AG04450 (cell line): ENCODE measurements at regions not wholly inside any gene's neighbourhood (a gene's known extent, or its start where the extent isn't known, plus 50 kb on each side); places are given as distances from the start of the nearest gene placed in this dataset.

Source experiments
- CTCF ChIA-PET: fragments of 300-600, 350-600 bp; formaldehyde crosslinking; extraction: SDS; loops from one replicate; lab custom pipeline; 2022; ENCODE audit warnings: antibody characterized with exemption, inconsistent platforms; lab: Charles Lee
- POLR2A ChIA-PET: fragments of 350-600 bp; formaldehyde crosslinking; extraction: SDS; loops from one replicate; lab custom pipeline; 2021; ENCODE audit warnings: antibody characterized with exemption, inconsistent platforms; lab: Yijun Ruan, JAX
- DNase-seq: peaks from one replicate; pipeline ENCODE4 v3.0.0-alpha.2; 2011; ENCODE audit warnings: low read depth, low spot score
- H3K27ac ChIP-seq: one replicate; pipeline ENCODE4 v1.5.1; 2012; ENCODE audit warnings: low read depth, low read length, control low read depth
- H3K27me3 ChIP-seq: one replicate; pipeline ENCODE4 v1.6.0; 2012; ENCODE audit warnings: low read length; ENCODE audit not compliant: control insufficient read depth, insufficient read depth
- H3K4me3 ChIP-seq: 2 replicates; pipeline ENCODE4 v1.5.1; 2011; ENCODE audit warnings: mild to moderate bottlenecking, low read depth, low read length, control low read depth
- H3K9me3 ChIP-seq: 2 replicates; pipeline ENCODE4 v1.5.1; 2012; ENCODE audit warnings: low read length; ENCODE audit not compliant: control insufficient read depth, insufficient read depth
- TF ChIP-seq, protein P1 (sequence below): IDR thresholded peaks from 2 replicates; pipeline ENCODE4 v1.5.1; 2011; ENCODE audit warnings: low read depth, low read length, control low read depth, inconsistent platforms

DNA sequence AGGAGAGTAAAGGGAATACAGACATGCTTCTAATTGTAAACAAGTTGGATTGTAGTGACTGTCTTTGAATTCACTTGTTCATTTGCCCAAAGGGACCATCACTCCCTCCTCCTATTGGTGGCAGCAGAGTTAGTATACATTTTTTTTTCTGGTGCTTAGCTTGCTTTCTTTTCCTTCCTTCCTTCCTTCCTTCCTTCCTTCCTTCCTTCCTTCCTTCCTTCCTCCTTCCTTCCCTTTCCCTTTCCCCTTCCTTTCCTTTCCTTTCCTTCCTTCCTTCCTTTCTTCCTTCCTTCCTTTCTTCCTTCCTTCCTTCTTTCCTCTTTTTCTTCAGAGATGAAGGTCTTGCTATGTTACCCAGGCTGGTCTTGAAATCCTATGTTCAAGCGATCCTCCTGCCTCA, 94.8 kb upstream of the ATP6AP2 start:
- no peak for DNase-seq
- POLR2A ChIA-PET, result interaction anchor here (0.6 kb wide), 1 partner anchor 1749 kb away, joined by 5 read pairs; no protein-coding TSS in a partner anchor
- H3K27me3 ChIP-seq, result peaks cover 2% of the 10 kb centered on the region
- CTCF ChIA-PET, result no interaction called here
- no peak overlapping the region for H3K4me3 ChIP-seq
- H3K9me3 ChIP-seq, result no peaks in the 10 kb centered on the region
- H3K27ac ChIP-seq, result no peak overlapping the region
- TF ChIP-seq, protein P1, sequence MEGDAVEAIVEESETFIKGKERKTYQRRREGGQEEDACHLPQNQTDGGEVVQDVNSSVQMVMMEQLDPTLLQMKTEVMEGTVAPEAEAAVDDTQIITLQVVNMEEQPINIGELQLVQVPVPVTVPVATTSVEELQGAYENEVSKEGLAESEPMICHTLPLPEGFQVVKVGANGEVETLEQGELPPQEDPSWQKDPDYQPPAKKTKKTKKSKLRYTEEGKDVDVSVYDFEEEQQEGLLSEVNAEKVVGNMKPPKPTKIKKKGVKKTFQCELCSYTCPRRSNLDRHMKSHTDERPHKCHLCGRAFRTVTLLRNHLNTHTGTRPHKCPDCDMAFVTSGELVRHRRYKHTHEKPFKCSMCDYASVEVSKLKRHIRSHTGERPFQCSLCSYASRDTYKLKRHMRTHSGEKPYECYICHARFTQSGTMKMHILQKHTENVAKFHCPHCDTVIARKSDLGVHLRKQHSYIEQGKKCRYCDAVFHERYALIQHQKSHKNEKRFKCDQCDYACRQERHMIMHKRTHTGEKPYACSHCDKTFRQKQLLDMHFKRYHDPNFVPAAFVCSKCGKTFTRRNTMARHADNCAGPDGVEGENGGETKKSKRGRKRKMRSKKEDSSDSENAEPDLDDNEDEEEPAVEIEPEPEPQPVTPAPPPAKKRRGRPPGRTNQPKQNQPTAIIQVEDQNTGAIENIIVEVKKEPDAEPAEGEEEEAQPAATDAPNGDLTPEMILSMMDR, result no peak

GRCh38 chrX:40485102-40485826, 95.5 kb upstream of the ATP6AP2 start:
- Histone ChIP-seq H3K9me3 (no peaks in the 10 kb centered on the region), H3K27ac (no peak overlapping the region), H3K4me3 (no peak overlapping the region), H3K27me3 (peaks cover 2% of the 10 kb centered on the region)
- POLR2A ChIA-PET, result no interaction called here
- CTCF ChIA-PET, result no interaction called here
- TF ChIP-seq, protein P1, result no peak
- no peak for DNase-seq

GRCh38 chrX:40484408-40485091, 96.2 kb upstream of the ATP6AP2 start:
- POLR2A ChIA-PET, result no interaction called here
- H3K4me3 ChIP-seq, result no peak overlapping the region
- H3K9me3 ChIP-seq, result no peaks in the 10 kb centered on the region
- no peak overlapping the region for H3K27ac ChIP-seq
- DNase-seq, result no peak
- CTCF ChIA-PET, result no interaction called here
- TF ChIP-seq, protein P1, result no peak
- H3K27me3 ChIP-seq, result peaks cover 2% of the 10 kb centered on the region

GRCh38 chrX:40483502-40483901, 97.3 kb upstream of the ATP6AP2 start:
- TF ChIP-seq, protein P1, result no peak
- CTCF ChIA-PET, result no interaction called here

GRCh38 chrX:40479777-40480318, 100.9 kb upstream of the ATP6AP2 start:
- ChIA-PET POLR2A (no interaction called here), CTCF (no interaction called here)
- TF ChIP-seq, protein P1, result no peak
- no peak overlapping the region for H3K27ac ChIP-seq
- no peaks in the 10 kb centered on the region for H3K9me3 ChIP-seq
- no peak for DNase-seq
- H3K27me3 ChIP-seq, result peaks cover 2% of the 10 kb centered on the region
- no peak overlapping the region for H3K4me3 ChIP-seq

More at GRCh38 chrX:40483502-40483901, 97.3 kb upstream of the ATP6AP2 start:
- DNase-seq, result no peak
- no peak overlapping the region for H3K27ac ChIP-seq
- POLR2A ChIA-PET, result no interaction called here
- H3K9me3 ChIP-seq, result no peaks in the 10 kb centered on the region
- H3K4me3 ChIP-seq, result no peak overlapping the region
- peaks cover 2% of the 10 kb centered on the region for H3K27me3 ChIP-seq
